DMS53 treated with DMSO at 0.1 percent for 48 hours (cell line): ENCODE measurements at regions not wholly inside any gene's neighbourhood (a gene's known extent, or its start where the extent isn't known, plus 50 kb on each side); places are given as distances from the start of the nearest gene placed in this dataset.
A peak's percentile ranks its signal among the peaks of the same experiment; 100 is the strongest.

Experiments used
- DNase-seq: peaks from one replicate; lab custom pipeline; 2025; ENCODE audit not compliant: unreplicated experiment; lab: John Stamatoyannopoulos, UW

- DNase-seq, result no peak
These were observed 179.4 kb downstream of the ETS1 start for GRCh38 chr11:128407962-128408361.

- no peak for DNase-seq
These were observed 181.4 kb downstream of the ETS1 start for GRCh38 chr11:128405714-128406662.

GRCh38 chr11:128405112-128405511, 182.2 kb downstream of the ETS1 start:
- DNase-seq, result no peak

- no peak for DNase-seq
These were observed 182.9 kb downstream of the ETS1 start for GRCh38 chr11:128404437-128404836.

- no peak for DNase-seq
These were observed 186.8 kb downstream of the ETS1 start for GRCh38 chr11:128400382-128401203.

GRCh38 chr11:128399251-128400121, 187.9 kb downstream of the ETS1 start:
- DNase-seq, result no peak

GRCh38 chr11:128398517-128399250, 188.7 kb downstream of the ETS1 start:
- no peak for DNase-seq

GRCh38 chr11:128397362-128397761, 190.0 kb downstream of the ETS1 start:
- DNase-seq, result no peak

- DNase-seq, result no peak
These were observed 192.8 kb downstream of the ETS1 start for GRCh38 chr11:128394431-128395089.

GRCh38 chr11:128392259-128392658, 195.1 kb downstream of the ETS1 start:
- DNase-seq, result no peak

- DNase-seq, result no peak
These were observed 195.5 kb downstream of the ETS1 start for GRCh38 chr11:128391811-128392210.

GRCh38 chr11:128390246-128390645, 197.1 kb downstream of the ETS1 start:
- no peak for DNase-seq

- no peak for DNase-seq
These were observed 197.8 kb downstream of the ETS1 start for GRCh38 chr11:128389461-128389976.

GRCh38 chr11:128388206-128388815, 199.0 kb downstream of the ETS1 start:
- no peak for DNase-seq

- DNase-seq, result peak; percentile 18
These were observed 207.5 kb downstream of the ETS1 start for GRCh38 chr11:128379587-128380580.

- no peak for DNase-seq
These were observed 211.4 kb downstream of the ETS1 start for GRCh38 chr11:128375961-128376360.

- DNase-seq, result no peak
These were observed 213.3 kb downstream of the ETS1 start for GRCh38 chr11:128374026-128374425.

- DNase-seq, result no peak
These were observed 214.4 kb downstream of the ETS1 start for GRCh38 chr11:128372977-128373376.
